AG04449 (cell line): ENCODE measurements at regions not wholly inside any gene's neighbourhood (a gene's known extent, or its start where the extent isn't known, plus 50 kb on each side); places are given as distances from the start of the nearest gene placed in this dataset.

Experiments used
- CTCF ChIA-PET: fragments of 350-600 bp; formaldehyde crosslinking; extraction: SDS; loops from one replicate; lab custom pipeline; 2021; ENCODE audit warnings: antibody characterized with exemption; lab: Yijun Ruan, JAX
- POLR2A ChIA-PET: fragments of 400-600, 350-600 bp; formaldehyde crosslinking; extraction: SDS; loops from one replicate; lab custom pipeline; 2020; ENCODE audit warnings: antibody characterized with exemption, inconsistent platforms; lab: Yijun Ruan, JAX
- DNase-seq: peaks from one replicate; pipeline ENCODE4 v3.0.0-alpha.2; 2010; ENCODE audit warnings: low read depth, low spot score
- H3K4me3 ChIP-seq: 2 replicates; pipeline ENCODE4 v1.5.1; 2011; ENCODE audit warnings: low read depth, mild to moderate bottlenecking, control low read depth, low read length
- CTCF ChIP-seq: IDR thresholded peaks from one replicate; pipeline ENCODE4 v1.5.1; 2011; ENCODE audit warnings: mild to moderate bottlenecking, moderate library complexity, low read length, control low read depth, inconsistent platforms; ENCODE audit not compliant: insufficient read depth; ENCODE audit errors: missing control alignments

GRCh38 chr11:81394311-81394710 lies 1339.4 kb downstream of the FAM181B start:
- H3K4me3 ChIP-seq, result no peak overlapping the region
- POLR2A ChIA-PET, result no interaction called here
- CTCF ChIA-PET, result no interaction called here
- TF ChIP-seq CTCF, result no peak
- DNase-seq, result no peak

- POLR2A ChIA-PET, result no interaction called here
- CTCF ChIA-PET, result no interaction called here
- DNase-seq, result no peak
- TF ChIP-seq CTCF, result no peak
- H3K4me3 ChIP-seq, result no peak overlapping the region
Measured at GRCh38 chr11:81388326-81388725, 1345.3 kb downstream of the FAM181B start.

- ChIA-PET CTCF (no interaction called here), POLR2A (no interaction called here)
- no peak overlapping the region for H3K4me3 ChIP-seq
- no peak for TF ChIP-seq CTCF
- DNase-seq, result no peak
Measured at GRCh38 chr11:81380395-81380794, 1353.3 kb downstream of the FAM181B start.

GRCh38 chr11:81377418-81377817 lies 1356.2 kb downstream of the FAM181B start:
- DNase-seq, result no peak
- ChIA-PET CTCF (no interaction called here), POLR2A (no interaction called here)
- TF ChIP-seq CTCF, result no peak
- H3K4me3 ChIP-seq, result no peak overlapping the region

- no peak for TF ChIP-seq CTCF
- no peak for DNase-seq
- ChIA-PET CTCF (no interaction called here), POLR2A (no interaction called here)
- H3K4me3 ChIP-seq, result no peak overlapping the region
Measured at GRCh38 chr11:81373986-81374385, 1359.7 kb downstream of the FAM181B start.

GRCh38 chr11:81368192-81368591 lies 1365.5 kb downstream of the FAM181B start:
- no peak for DNase-seq
- POLR2A ChIA-PET, result no interaction called here
- CTCF ChIA-PET, result no interaction called here
- no peak overlapping the region for H3K4me3 ChIP-seq
- TF ChIP-seq CTCF, result no peak
